Posterior vena cava (tissue), 2 donors: ENCODE measurements at regions not wholly inside any gene's neighbourhood (a gene's known extent, or its start where the extent isn't known, plus 50 kb on each side); places are given as distances from the start of the nearest gene placed in this dataset.
"Not testable (repeated sequence)": the region's sequence is repeated elsewhere in the genome, so short reads cannot be mapped to it uniquely, and the experiment has no call there.

Experiments
- DNase-seq: peaks from one replicate; pipeline ENCODE4 v3.0.0-alpha.2; 2020; ENCODE audit warnings: low spot score
- intact Hi-C, 2 donors: fragments of 100-400 bp; cut with DNase I; formaldehyde crosslinking; loops; one replicate each; pipeline versions ENCODE4 v1.14.1 to v1.14.2; 2022 to 2023
- donor health status: DM: yes; HTN: yes; CAD: no.
- donor health status: DM: yes; HTN: yes; CAD: no.

GRCh38 chr20:47860049-47860830 is 75.0 kb upstream of the SULF2 start:
- no peak for DNase-seq
- intact Hi-C loops = loop anchor here in 1 of 2 donors (10.0 kb wide), 1 partner anchor 55 kb away; no protein-coding TSS in a partner anchor

GRCh38 chr20:47859278-47859677 is 74.0 kb upstream of the SULF2 start:
- no peak for DNase-seq
- intact Hi-C loops = no loop called here

GRCh38 chr20:47857569-47858464 is 72.5 kb upstream of the SULF2 start:
- intact Hi-C loops = no loop called here
- no peak for DNase-seq

GRCh38 chr20:47857187-47857568 is 71.9 kb upstream of the SULF2 start:
- intact Hi-C loops = no loop called here
- DNase-seq = no peak

GRCh38 chr20:47855799-47856198 is 70.5 kb upstream of the SULF2 start:
- intact Hi-C loops = no loop called here
- DNase-seq = peak; percentile 29

GRCh38 chr20:47854687-47855212 is 69.5 kb upstream of the SULF2 start:
- peak; percentile 62 for DNase-seq
- intact Hi-C loops = no loop called here

GRCh38 chr20:47851774-47852173 is 66.5 kb upstream of the SULF2 start:
- intact Hi-C loops = no loop called here
- no peak for DNase-seq

- intact Hi-C loops = no loop called here
- DNase-seq = no peak
Measured at GRCh38 chr20:47850146-47850545, 64.9 kb upstream of the SULF2 start.

- no peak for DNase-seq
- intact Hi-C loops = no loop called here
Measured at GRCh38 chr20:47849596-47849995, 64.3 kb upstream of the SULF2 start.

- intact Hi-C loops = no loop called here
- no peak for DNase-seq
Measured at GRCh38 chr20:47849006-47849405, 63.7 kb upstream of the SULF2 start.

GRCh38 chr20:47848534-47848933 is 63.3 kb upstream of the SULF2 start:
- DNase-seq, intact Hi-C loops: not testable (repeated sequence)

- intact Hi-C loops = no loop called here
- no peak for DNase-seq
Measured at GRCh38 chr20:47847884-47848485, 62.7 kb upstream of the SULF2 start.

- intact Hi-C loops, DNase-seq: not testable (repeated sequence)
Measured at GRCh38 chr20:47847220-47847619, 61.9 kb upstream of the SULF2 start.

- intact Hi-C loops, DNase-seq: not testable (repeated sequence)
Measured at GRCh38 chr20:47846651-47847050, 61.4 kb upstream of the SULF2 start.

- DNase-seq, intact Hi-C loops: not testable (repeated sequence)
Measured at GRCh38 chr20:47845382-47845977, 60.2 kb upstream of the SULF2 start.

- intact Hi-C loops = not testable (repeated sequence)
Measured at GRCh38 chr20:47844568-47844906, 59.3 kb upstream of the SULF2 start.

GRCh38 chr20:47843886-47844567 is 58.7 kb upstream of the SULF2 start:
- DNase-seq = no peak
- intact Hi-C loops = no loop called here

More at GRCh38 chr20:47844568-47844906, 59.3 kb upstream of the SULF2 start:
- not testable (repeated sequence) for DNase-seq

- intact Hi-C loops, DNase-seq: not testable (repeated sequence)
Measured at GRCh38 chr20:47842950-47843349, 57.7 kb upstream of the SULF2 start.

- DNase-seq, intact Hi-C loops: not testable (repeated sequence)
Measured at GRCh38 chr20:47842004-47842403, 56.7 kb upstream of the SULF2 start.
